PC-9 (cell line): ENCODE measurements at regions not wholly inside any gene's neighbourhood (a gene's known extent, or its start where the extent isn't known, plus 50 kb on each side); places are given as distances from the start of the nearest gene placed in this dataset.

Experiments
- BruUV-seq: library from RNA; stranded (reverse); fragments of 400-500 nt; replicated peaks from 2 replicates; lab custom pipeline; 2021; lab: Mats Ljungman, UMichigan
- CTCF ChIA-PET: fragments of 300-600 bp; sonication (Branson Sonifier 250); formaldehyde crosslinking; loops from one replicate; lab custom pipeline; 2022; ENCODE audit warnings: antibody characterized with exemption; lab: Charles Lee
- POLR2A ChIA-PET: fragments of 300-600 bp; sonication (Branson Sonifier 250); formaldehyde crosslinking; loops from one replicate; lab custom pipeline; 2022; ENCODE audit warnings: antibody characterized with exemption; ENCODE audit not compliant: unreplicated experiment; lab: Charles Lee
- DNase-seq, 2 experiments: peaks; one replicate each; pipeline versions ENCODE4 v3.0.0 to v3.0.0-alpha.2; 2015 to 2022; ENCODE audit warnings: mixed read lengths in 1 of 2
- H2AFZ ChIP-seq: fragments of 200-600 bp; sonication (generic); 2 replicates; pipeline ENCODE4 v1.8.1; 2017; ENCODE audit warnings: antibody characterized with exemption
- H3F3A ChIP-seq: fragments of 200-600 bp; sonication (generic); 2 replicates; pipeline ENCODE4 v1.8.1; 2017; ENCODE audit warnings: antibody characterized with exemption, mild to moderate bottlenecking, low read depth; ENCODE audit not compliant: insufficient read depth
- H3K27ac ChIP-seq: fragments of 200-600 bp; sonication (generic); 2 replicates; pipeline ENCODE4 v1.6.1; 2016; ENCODE audit warnings: mixed run types
- H3K27me3 ChIP-seq: fragments of 200-600 bp; sonication (generic); 2 replicates; pipeline ENCODE4 v1.6.1; 2016; ENCODE audit warnings: low read depth, mixed run types; ENCODE audit not compliant: insufficient read depth
- H3K36me3 ChIP-seq: fragments of 200-600 bp; sonication (generic); 2 replicates; pipeline ENCODE4 v1.6.1; 2016; ENCODE audit warnings: low read depth, mixed run types
- H3K4me1 ChIP-seq: fragments of 200-600 bp; sonication (generic); replicated peaks from 2 replicates; pipeline ENCODE4 v1.6.1; 2016; ENCODE audit warnings: mixed run types; ENCODE audit not compliant: insufficient read depth
- H3K4me2 ChIP-seq: fragments of 200-600 bp; sonication (generic); 2 replicates; pipeline ENCODE4 v1.6.1; 2017; ENCODE audit warnings: mixed run types
- H3K4me3 ChIP-seq: fragments of 200-600 bp; sonication (generic); 2 replicates; pipeline ENCODE4 v1.6.1; 2016; ENCODE audit warnings: mixed run types
- H3K79me2 ChIP-seq: fragments of 200-600 bp; sonication (generic); 2 replicates; pipeline ENCODE4 v1.6.1; 2017; ENCODE audit warnings: low read depth, mixed run types
- H3K9me2 ChIP-seq: fragments of 200-600 bp; sonication (generic); 2 replicates; pipeline ENCODE4 v1.8.1; 2017; ENCODE audit warnings: mild to moderate bottlenecking; ENCODE audit not compliant: insufficient read depth
- H3K9me3 ChIP-seq: fragments of 200-600 bp; sonication (generic); 2 replicates; pipeline ENCODE4 v1.8.1; 2016; ENCODE audit warnings: low read depth; ENCODE audit not compliant: insufficient read depth
- H4K20me1 ChIP-seq: fragments of 200-600 bp; sonication (generic); 2 replicates; pipeline ENCODE4 v1.8.1; 2017; ENCODE audit not compliant: insufficient read depth
- EZH2 ChIP-seq: fragments of 200-600 bp; sonication (generic); IDR thresholded peaks from 2 replicates; pipeline ENCODE4 v1.8.0; 2017; ENCODE audit warnings: antibody characterized with exemption, low read depth
- intact Hi-C: fragments of 100-400 bp; cut with micrococcal nuclease; formaldehyde crosslinking; loops from one replicate; pipeline ENCODE4 v1.10.0; 2022; ENCODE audit not compliant: unreplicated experiment
- TF ChIP-seq, protein P1 (sequence below): fragments of 200-600 bp; sonication (generic); conservative IDR thresholded peaks from 2 replicates; pipeline ENCODE4 v1.6.1; 2017; ENCODE audit warnings: mixed run types, antibody characterized with exemption, mild to moderate bottlenecking, moderate library complexity

- Histone ChIP-seq H3K27ac (no peak overlapping the region), H4K20me1 (no peaks in the 10 kb centered on the region), H3K4me1 (peaks cover 11% of the 10 kb centered on the region; the same call in 1 of the 2 replicates), H3K9me3 (no peaks in the 10 kb centered on the region), H3F3A (no peaks in the 10 kb centered on the region), H3K27me3 (no peaks in the 10 kb centered on the region; the same call in 1 of the 2 replicates), H2AFZ (no peak overlapping the region), H3K36me3 (no peaks in the 10 kb centered on the region), H3K4me2 (no peak overlapping the region), H3K4me3 (no peak overlapping the region), H3K9me2 (no peaks in the 10 kb centered on the region), H3K79me2 (no peaks in the 10 kb centered on the region)
- TF ChIP-seq, protein P1, sequence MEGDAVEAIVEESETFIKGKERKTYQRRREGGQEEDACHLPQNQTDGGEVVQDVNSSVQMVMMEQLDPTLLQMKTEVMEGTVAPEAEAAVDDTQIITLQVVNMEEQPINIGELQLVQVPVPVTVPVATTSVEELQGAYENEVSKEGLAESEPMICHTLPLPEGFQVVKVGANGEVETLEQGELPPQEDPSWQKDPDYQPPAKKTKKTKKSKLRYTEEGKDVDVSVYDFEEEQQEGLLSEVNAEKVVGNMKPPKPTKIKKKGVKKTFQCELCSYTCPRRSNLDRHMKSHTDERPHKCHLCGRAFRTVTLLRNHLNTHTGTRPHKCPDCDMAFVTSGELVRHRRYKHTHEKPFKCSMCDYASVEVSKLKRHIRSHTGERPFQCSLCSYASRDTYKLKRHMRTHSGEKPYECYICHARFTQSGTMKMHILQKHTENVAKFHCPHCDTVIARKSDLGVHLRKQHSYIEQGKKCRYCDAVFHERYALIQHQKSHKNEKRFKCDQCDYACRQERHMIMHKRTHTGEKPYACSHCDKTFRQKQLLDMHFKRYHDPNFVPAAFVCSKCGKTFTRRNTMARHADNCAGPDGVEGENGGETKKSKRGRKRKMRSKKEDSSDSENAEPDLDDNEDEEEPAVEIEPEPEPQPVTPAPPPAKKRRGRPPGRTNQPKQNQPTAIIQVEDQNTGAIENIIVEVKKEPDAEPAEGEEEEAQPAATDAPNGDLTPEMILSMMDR = no peak
- no peak for TF ChIP-seq EZH2
- ChIA-PET CTCF (no interaction called here), POLR2A (no interaction called here)
- BruUV-seq = no TSS peak
- DNase-seq = no peak
- intact Hi-C loops = no loop called here
Observed at GRCh38 chr7:31420948-31421347, 80.4 kb upstream of the NEUROD6 start.

DNA sequence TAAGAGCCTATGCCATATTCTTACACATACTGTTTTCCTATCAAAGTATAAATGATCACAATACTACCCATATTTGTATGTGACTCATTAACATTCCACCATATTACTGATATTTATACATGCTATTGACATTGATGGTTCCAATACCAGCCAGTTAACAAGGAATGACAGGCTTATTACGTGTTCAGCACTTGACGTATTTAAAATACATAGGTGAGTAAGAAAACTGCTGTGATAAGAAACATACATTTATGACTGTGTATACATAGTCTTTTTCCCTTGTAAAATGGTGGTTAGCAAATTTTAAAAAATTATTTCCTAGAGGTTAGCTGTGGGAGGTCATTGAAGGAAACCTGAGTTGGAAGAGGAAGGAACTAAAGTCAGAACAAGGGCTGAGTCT, 81.1 kb upstream of the NEUROD6 start:
- Histone ChIP-seq H3K36me3 (no peaks in the 10 kb centered on the region), H3K27me3 (peaks cover 5% of the 10 kb centered on the region; the same call in 1 of the 2 replicates), H2AFZ (no peak overlapping the region), H4K20me1 (no peaks in the 10 kb centered on the region), H3K4me1 (peaks cover 11% of the 10 kb centered on the region; the same call in 1 of the 2 replicates), H3F3A (no peaks in the 10 kb centered on the region), H3K79me2 (no peaks in the 10 kb centered on the region), H3K9me3 (no peaks in the 10 kb centered on the region), H3K4me2 (no peak overlapping the region), H3K9me2 (no peaks in the 10 kb centered on the region), H3K27ac (no peak overlapping the region), H3K4me3 (no peak overlapping the region)
- DNase-seq = no peak
- no peak for TF ChIP-seq EZH2
- TF ChIP-seq, protein P1 = no peak
- CTCF ChIA-PET = no interaction called here
- BruUV-seq = no TSS peak
- intact Hi-C loops = no loop called here
- POLR2A ChIA-PET = no interaction called here

DNA sequence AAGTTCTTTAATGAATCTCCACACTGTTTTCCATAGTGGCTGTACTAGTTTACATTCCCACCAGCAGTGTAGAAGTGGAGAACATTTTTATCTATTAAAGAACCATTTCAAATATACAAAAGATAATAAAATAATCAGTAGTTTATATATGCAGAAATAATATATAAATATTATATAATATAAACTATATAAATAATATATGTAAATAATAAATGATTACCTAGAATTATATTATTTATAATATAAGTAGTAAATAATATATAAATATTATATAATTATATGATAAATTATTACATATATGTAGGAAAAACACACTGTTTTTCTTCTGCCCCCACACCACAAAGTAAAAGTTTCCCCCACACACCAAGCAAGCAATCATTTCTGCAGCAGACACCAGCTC, 83.5 kb upstream of the NEUROD6 start:
- Histone ChIP-seq H2AFZ (no peak overlapping the region), H3F3A (no peaks in the 10 kb centered on the region), H3K4me1 (peaks cover 7% of the 10 kb centered on the region; the same call in 1 of the 2 replicates), H3K4me2 (no peak overlapping the region), H3K27ac (no peak overlapping the region), H3K9me3 (no peaks in the 10 kb centered on the region), H3K36me3 (no peaks in the 10 kb centered on the region), H3K27me3 (peaks cover 21% of the 10 kb centered on the region), H3K79me2 (no peaks in the 10 kb centered on the region), H4K20me1 (no peaks in the 10 kb centered on the region), H3K4me3 (no peak overlapping the region), H3K9me2 (no peaks in the 10 kb centered on the region)
- intact Hi-C loops = no loop called here
- TF ChIP-seq, protein P1 = no peak
- TF ChIP-seq EZH2 = no peak
- CTCF ChIA-PET = no interaction called here
- no TSS peak for BruUV-seq
- no peak for DNase-seq
- POLR2A ChIA-PET = no interaction called here
